ENCODE measurements at regions not wholly inside any gene's neighbourhood (a gene's known extent, or its start where the extent isn't known, plus 50 kb on each side); places are given as distances from the start of the nearest gene placed in this dataset.

DNA sequence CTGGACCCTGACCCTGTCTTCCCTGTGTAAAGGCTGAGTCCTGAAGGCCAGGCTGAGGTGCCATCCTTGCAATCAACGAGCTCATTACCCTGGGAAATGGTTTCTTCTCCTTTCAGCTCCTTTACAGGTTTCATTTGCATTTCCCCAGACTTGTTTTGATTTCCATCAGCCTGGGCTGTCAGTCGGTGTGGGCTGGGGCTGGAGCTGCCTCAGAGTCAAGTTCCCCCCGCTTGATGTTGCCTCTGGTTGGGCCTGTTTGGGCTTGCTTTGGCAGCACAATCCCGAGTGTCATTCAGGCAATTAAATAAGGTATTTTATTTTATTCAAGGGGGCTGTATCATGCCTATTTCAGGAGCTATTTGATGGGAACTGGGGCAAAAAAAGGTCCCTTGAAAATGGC is 424.9 kb downstream of the INSC start:
- H3K4me3 ChIP-seq (ENCODE audit: low read depth, low read length), result no peak overlapping the region
- no peak for TF ChIP-seq CTCF (IDR thresholded peaks at IDR 0.05; ENCODE audit: insufficient read depth, low read depth, low read length)
- no peak for DNase-seq (ENCODE audit: low read depth)

DNA sequence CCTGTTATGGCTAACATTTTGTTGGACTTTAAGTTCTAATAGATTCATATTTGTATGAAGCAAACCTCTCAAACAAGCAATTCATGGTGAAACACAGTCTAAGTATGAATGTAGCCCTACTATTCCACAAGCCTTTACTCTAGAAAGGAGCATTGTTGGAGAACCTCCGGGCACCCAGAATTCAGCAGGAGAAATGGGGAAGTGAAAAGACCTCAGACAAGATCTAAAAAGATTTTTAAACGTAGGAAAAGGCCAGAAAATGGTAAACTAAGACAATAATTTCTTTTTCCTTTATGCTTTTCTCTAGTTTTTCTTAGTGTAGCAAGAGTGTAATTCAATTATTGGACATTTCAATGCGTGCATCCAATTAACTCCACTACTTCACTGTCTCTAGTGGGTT is 426.4 kb downstream of the INSC start:
- no peak for DNase-seq (ENCODE audit: low read depth)
- no peak overlapping the region for H3K4me3 ChIP-seq (ENCODE audit: low read depth, low read length)
- TF ChIP-seq CTCF (IDR thresholded peaks at IDR 0.05; ENCODE audit: insufficient read depth, low read depth, low read length), result no peak

GRCh38 chr11:15544353-15544752 is 429.6 kb downstream of the INSC start:
- H3K4me3 ChIP-seq (ENCODE audit: low read depth, low read length), result no peak overlapping the region
- no peak for TF ChIP-seq CTCF (IDR thresholded peaks at IDR 0.05; ENCODE audit: insufficient read depth, low read depth, low read length)
- DNase-seq (ENCODE audit: low read depth), result no peak

GRCh38 chr11:15547685-15548084 is 433.0 kb downstream of the INSC start:
- DNase-seq (ENCODE audit: low read depth), result no peak
- TF ChIP-seq CTCF (IDR thresholded peaks at IDR 0.05; ENCODE audit: insufficient read depth, low read depth, low read length), result no peak
- no peak overlapping the region for H3K4me3 ChIP-seq (ENCODE audit: low read depth, low read length)

DNA sequence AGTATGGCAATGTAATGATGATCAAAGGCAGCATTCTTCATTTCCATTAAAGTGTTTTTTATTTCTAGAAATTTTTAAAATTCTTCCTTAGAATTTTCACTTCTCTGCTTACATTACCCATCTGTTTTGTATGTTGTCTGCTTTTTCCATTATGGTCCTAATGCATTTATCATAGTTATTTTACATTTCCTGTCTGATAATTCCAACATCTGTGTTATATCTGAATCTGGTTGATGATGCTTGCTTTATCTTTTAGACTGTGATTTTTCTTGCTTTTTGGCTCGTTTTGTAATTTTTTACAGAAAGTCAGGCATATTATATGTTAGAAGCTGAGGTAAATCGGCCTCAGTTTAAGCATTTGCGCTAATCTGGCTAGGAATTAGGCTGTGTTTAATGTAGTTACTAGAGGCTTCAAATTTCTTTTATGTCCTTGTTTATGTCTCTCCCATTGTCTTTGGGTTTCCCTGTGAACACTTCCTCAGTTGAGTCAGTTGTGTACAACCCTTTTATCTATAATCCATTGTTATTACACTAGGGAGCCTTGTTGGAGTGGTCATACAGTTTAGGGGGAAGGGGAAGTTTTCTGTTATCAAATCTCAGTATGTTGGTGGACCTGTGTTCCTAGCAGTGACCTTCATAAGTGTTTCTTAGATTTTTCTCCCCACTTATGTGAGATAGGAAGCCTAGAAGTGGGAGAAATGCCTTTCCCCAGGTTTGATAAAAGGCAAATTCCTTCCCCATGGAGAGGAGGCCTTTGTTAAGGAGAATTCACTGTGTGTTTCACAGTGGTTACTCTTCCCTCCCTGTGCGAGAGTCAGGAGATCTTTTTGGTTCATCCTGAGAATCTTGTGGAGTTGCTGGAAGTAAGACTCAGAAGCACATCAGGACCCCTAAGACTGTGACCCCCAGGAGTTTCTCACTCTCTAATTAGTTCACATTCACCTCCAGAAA is 437.5 kb downstream of the INSC start:
- TF ChIP-seq CTCF (IDR thresholded peaks at IDR 0.05; ENCODE audit: insufficient read depth, low read depth, low read length), result no peak
- DNase-seq (ENCODE audit: low read depth), result no peak
- no peak overlapping the region for H3K4me3 ChIP-seq (ENCODE audit: low read depth, low read length)

- no peak for DNase-seq (ENCODE audit: low read depth)
Observed at GRCh38 chr11:15555161-15555560, 440.4 kb downstream of the INSC start.

More at GRCh38 chr11:15555161-15555560, 440.4 kb downstream of the INSC start:
- TF ChIP-seq CTCF (IDR thresholded peaks at IDR 0.05; ENCODE audit: insufficient read depth, low read depth, low read length), result no peak
- no peak overlapping the region for H3K4me3 ChIP-seq (ENCODE audit: low read depth, low read length)
